Left hindlimb (tissue), 1 donor: ENCODE measurements at regions not wholly inside any gene's neighbourhood (a gene's known extent, or its start where the extent isn't known, plus 50 kb on each side); places are given as distances from the start of the nearest gene placed in this dataset.

Source experiments
- DNase-seq: peaks from one replicate; pipeline ENCODE4 v3.0.0-alpha.2; 2018

GRCh38 chr6:53413326-53413725 lies 64.6 kb upstream of the ELOVL5 start:
- DNase-seq, result no peak

DNA sequence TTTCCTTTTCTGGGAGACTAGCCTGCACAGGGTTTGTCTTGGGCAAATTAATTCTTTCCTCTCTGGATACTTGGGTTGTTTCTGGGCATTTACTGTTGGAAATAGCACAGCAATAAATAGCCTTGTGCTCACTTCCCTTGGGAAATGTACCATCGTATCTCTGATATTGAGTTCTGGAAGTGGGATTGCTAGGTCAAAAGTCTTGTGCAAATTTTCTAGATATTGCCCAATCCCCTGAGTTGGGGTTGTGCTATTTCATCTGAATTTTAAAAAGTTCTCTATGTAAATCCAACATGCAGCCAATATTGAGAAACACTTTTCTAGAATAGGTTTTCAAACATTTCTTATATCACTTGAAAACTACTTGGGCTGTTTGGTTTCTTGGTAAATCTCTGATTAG lies 64.0 kb upstream of the ELOVL5 start:
- no peak for DNase-seq

DNA sequence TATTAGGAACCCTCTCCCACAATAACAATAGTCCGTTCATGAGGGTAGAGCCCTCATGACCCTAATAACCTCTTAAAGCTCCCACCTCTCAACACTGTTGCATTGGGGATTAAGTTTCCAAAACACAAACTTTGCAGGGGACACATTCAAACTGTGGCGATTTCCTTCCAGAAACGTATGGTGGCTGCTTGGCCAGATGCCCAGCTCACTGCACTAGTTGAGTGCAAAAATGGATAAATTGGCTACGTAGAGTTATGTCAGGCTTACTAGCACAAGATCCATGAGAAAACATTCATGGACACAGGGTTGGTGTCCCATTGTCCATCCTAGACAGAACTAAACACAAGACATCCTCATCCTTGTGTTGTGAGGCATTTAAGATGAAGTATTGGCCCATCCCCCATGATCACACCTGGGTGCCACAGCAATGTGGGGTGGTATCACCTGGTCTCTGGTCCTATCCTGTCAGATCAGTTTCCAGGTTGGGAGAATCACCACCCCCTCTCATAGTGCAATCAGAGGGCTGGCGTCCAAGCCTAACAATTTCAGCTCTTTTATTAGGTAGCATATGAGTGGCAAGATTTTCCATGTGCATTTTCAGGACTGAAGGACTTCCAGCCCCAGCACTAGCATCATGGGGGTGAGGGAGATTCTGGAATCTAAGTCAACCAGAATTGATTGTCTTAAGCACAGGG lies 63.4 kb upstream of the ELOVL5 start:
- DNase-seq, result no peak

DNA sequence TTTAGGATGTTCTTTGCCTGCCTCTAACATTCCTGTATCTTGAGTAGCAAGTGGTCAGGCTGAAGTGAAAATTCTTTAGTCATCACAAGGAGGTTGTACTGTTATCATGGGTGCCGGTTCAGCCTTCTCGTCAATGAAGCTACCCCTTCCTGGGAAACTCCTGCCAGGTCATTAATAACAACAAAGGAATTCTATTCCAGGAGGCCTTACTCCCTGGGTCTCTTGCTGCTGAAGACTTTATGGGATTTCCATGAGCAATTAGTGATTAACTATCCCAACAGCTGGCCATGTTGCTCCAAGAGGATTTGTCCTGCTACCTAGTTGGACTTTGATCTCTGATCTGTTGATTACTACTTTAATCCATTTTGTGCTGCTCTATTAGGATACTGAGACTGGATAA lies 62.7 kb upstream of the ELOVL5 start:
- no peak for DNase-seq

GRCh38 chr6:53410508-53411258 lies 61.9 kb upstream of the ELOVL5 start:
- DNase-seq, result peak; percentile 26

DNA sequence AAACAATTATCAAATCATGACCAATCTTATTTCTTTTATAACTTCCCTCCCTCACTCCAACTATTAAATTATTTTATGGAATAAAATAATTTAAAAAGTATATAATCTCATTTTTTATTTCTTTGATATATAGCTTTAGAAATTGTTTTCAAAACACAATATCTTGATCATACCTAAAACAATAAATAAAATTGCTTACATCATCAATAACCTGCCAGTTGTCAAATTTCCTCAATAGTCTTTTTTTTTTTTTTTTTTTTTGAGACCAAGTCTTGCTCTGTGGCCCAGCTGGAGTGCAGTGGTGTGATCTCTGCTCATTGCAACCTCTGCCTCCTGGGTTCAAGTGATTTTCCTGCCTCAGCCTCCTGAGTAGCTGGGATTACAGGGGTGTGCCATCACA lies 60.1 kb upstream of the ELOVL5 start:
- DNase-seq, result no peak

GRCh38 chr6:53399027-53399344 lies 50.2 kb upstream of the ELOVL5 start:
- no peak for DNase-seq

GRCh38 chr6:53398247-53399026 lies 49.7 kb upstream of the ELOVL5 start:
- no peak for DNase-seq
